ENCODE measurements at regions not wholly inside any gene's neighbourhood (a gene's known extent, or its start where the extent isn't known, plus 50 kb on each side); places are given as distances from the start of the nearest gene placed in this dataset.

DNA sequence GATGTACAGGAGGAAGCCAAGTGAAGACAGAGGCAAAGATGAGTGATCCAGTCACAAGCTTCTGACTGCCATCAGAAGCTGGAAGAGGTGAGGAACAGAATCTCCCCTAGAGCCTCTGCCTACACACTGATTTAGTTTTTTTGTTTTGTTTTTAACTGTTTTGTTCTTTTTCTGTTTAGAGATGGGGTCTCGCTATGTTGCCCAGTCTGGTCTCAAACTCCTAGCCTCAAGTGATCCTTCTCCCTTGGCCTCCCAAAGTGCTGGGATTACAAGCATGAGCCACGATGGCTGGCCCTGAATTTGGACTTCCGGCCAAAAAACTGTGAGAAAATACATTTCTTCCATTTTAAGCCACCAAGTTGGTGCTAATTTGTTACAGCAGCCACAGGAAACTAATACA lies 204.7 kb upstream of the ZNF608 start:
- no peak overlapping the region for H3K4me3 ChIP-seq (ENCODE audit: low read depth, low read length)
- no peak for TF ChIP-seq CTCF (conservative IDR thresholded peaks at IDR 0.05; ENCODE audit: low read depth, low read length)
- DNase-seq (ENCODE audit: low read depth) = no peak

DNA sequence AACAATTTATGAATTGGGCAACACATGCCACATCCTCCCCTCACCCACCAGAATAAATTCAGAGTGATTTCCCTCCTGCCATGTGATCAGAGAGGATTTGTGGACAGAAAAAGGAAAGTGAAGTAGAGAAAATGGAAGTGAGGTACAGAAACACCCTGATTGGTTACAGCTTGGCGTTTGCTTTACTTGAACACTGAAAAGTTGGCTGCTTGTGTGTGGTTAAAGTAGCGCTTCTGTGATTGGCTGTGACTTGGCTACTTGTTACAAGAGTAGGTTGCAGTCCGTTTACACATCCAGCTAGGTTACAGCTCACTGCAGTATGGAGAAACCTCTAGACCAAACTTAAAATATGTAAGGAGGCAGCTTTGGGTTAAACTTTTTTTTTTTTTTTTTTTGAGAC lies 205.2 kb upstream of the ZNF608 start:
- no peak for DNase-seq (ENCODE audit: low read depth)
- no peak for TF ChIP-seq CTCF (conservative IDR thresholded peaks at IDR 0.05; ENCODE audit: low read depth, low read length)

GRCh38 chr5:124952079-124952478 lies 205.6 kb upstream of the ZNF608 start:
- TF ChIP-seq CTCF (conservative IDR thresholded peaks at IDR 0.05; ENCODE audit: low read depth, low read length) = no peak
- DNase-seq (ENCODE audit: low read depth) = no peak
- H3K4me3 ChIP-seq (ENCODE audit: low read depth, low read length) = no peak overlapping the region

More for the DNA sequence above, 205.2 kb upstream of the ZNF608 start:
- H3K4me3 ChIP-seq (ENCODE audit: low read depth, low read length) = no peak overlapping the region

GRCh38 chr5:124952566-124952965 lies 206.1 kb upstream of the ZNF608 start:
- no peak for DNase-seq (ENCODE audit: low read depth)
- H3K4me3 ChIP-seq (ENCODE audit: low read depth, low read length) = no peak overlapping the region
- no peak for TF ChIP-seq CTCF (conservative IDR thresholded peaks at IDR 0.05; ENCODE audit: low read depth, low read length)

GRCh38 chr5:124954784-124955183 lies 208.3 kb upstream of the ZNF608 start:
- no peak for TF ChIP-seq CTCF (conservative IDR thresholded peaks at IDR 0.05; ENCODE audit: low read depth, low read length)
- no peak for DNase-seq (ENCODE audit: low read depth)

DNA sequence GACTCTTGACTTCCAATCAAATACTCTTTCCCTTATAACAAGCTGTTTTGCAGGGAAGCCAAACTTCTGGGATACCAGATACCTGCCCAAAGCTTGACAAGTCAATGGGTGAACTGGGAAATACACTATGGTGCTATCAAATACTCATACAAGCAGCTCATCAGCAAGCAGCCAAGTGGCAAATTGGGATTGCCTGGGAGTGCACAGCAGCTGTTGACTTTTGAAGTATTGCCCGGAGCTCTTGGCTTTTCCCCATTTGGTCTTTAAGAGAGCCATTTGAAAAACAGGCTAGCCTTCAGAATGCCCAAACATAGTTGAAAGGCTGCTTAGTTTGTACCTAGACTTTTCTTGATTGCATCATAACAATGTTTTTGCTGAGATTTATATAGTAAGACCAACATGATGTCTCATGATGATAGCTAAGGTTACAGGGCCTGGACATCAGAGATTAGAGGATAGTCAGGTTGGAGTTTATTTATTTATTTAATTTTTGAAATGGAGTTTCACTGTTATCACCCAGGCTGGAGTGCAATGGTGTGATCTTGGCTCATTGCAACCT lies 210.1 kb upstream of the ZNF608 start:
- H3K4me3 ChIP-seq (ENCODE audit: low read depth, low read length) = no peak overlapping the region
- no peak for TF ChIP-seq CTCF (conservative IDR thresholded peaks at IDR 0.05; ENCODE audit: low read depth, low read length)
- no peak for DNase-seq (ENCODE audit: low read depth)

More at GRCh38 chr5:124954784-124955183, 208.3 kb upstream of the ZNF608 start:
- H3K4me3 ChIP-seq (ENCODE audit: low read depth, low read length) = no peak overlapping the region

GRCh38 chr5:124957063-124957462 lies 210.6 kb upstream of the ZNF608 start:
- no peak for DNase-seq (ENCODE audit: low read depth)
- H3K4me3 ChIP-seq (ENCODE audit: low read depth, low read length) = no peak overlapping the region
- no peak for TF ChIP-seq CTCF (conservative IDR thresholded peaks at IDR 0.05; ENCODE audit: low read depth, low read length)
